NB4 (cell line): ENCODE measurements at regions not wholly inside any gene's neighbourhood (a gene's known extent, or its start where the extent isn't known, plus 50 kb on each side); places are given as distances from the start of the nearest gene placed in this dataset.

Experiments used
- CTCF ChIP-seq: IDR thresholded peaks from one replicate; pipeline ENCODE4 v1.5.1; 2012; ENCODE audit warnings: low read depth, low read length
- MAX ChIP-seq: IDR thresholded peaks from 2 replicates; pipeline ENCODE4 v1.6.1; 2011; ENCODE audit warnings: low read depth, low read length
- POLR2A ChIP-seq: IDR thresholded peaks from 2 replicates; pipeline ENCODE4 v1.6.1; 2011; ENCODE audit warnings: mild to moderate bottlenecking; ENCODE audit not compliant: insufficient read length; ENCODE audit errors: extremely low read depth

GRCh38 chr10:61329854-61330253, 123.3 kb downstream of the TMEM26 start:
- TF ChIP-seq CTCF (no peak), POLR2A (no peak), MAX (no peak)
